NCI-H1105 treated with DMSO at 0.1 percent for 48 hours (cell line): ENCODE measurements at regions not wholly inside any gene's neighbourhood (a gene's known extent, or its start where the extent isn't known, plus 50 kb on each side); places are given as distances from the start of the nearest gene placed in this dataset.
"Not testable (repeated sequence)": the region's sequence is repeated elsewhere in the genome, so short reads cannot be mapped to it uniquely, and the experiment has no call there.

Experiments
- DNase-seq: peaks from one replicate; lab custom pipeline; 2025; lab: John Stamatoyannopoulos, UW

GRCh38 chr5:163789870-163790269 is 284.5 kb downstream of the MAT2B start:
- DNase-seq = no peak

GRCh38 chr5:163790497-163790896 is 285.1 kb downstream of the MAT2B start:
- DNase-seq = no peak

DNA sequence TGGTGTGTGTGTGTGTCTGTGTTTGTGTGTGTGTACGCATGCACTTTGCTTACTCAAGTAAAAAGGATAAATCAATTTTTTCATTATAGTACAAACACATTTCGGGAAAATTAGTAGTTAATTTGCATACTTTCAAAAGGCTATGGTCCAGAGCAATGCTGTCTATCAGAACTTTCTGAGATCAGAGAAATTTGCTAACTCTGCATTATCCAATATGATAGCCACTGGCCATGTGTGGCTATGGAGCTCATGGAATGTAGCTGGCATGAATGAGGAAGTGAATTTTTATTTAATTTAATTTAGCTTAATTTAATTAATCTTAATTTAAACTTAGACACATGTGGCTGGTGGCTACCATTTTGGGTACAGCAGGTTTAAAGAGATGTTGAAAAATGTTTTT is 289.6 kb downstream of the MAT2B start:
- no peak for DNase-seq

DNA sequence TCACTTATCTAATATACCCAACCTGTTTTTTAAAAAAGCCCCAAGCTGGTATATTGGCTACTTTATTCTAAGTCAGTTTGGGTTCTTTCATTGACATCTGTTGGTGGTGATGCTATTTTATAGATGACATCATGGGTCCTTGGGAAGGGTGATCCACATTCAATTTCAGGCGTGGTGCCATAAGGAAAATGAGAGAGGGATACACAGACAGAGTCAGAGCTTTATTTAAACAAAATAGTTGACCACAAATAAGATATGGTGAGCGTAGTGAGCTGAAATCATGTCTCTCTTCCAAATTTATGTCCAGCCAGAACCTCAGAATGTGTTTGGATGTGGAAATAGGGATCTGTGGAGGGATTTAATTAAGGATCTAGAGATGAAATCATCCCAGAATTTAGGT is 302.4 kb downstream of the MAT2B start:
- no peak for DNase-seq

DNA sequence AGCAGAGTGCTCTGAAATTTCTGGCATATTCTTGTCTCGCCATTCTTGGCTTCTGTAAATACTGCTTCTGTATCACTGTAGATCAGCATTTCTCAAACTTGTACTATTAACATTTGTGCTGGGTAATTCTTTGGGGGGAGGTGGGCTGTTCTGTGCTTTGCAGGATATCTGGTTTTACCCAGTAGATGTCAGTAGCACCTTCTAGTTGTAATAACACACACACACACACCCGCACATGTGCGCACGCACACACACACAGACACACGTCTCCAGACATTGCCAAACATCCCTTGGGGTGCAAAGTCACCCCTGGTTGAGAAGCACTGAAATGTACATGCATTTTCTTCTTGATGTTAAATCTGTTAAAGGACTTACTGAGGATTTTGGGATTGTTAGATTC is 304.1 kb downstream of the MAT2B start:
- no peak for DNase-seq

DNA sequence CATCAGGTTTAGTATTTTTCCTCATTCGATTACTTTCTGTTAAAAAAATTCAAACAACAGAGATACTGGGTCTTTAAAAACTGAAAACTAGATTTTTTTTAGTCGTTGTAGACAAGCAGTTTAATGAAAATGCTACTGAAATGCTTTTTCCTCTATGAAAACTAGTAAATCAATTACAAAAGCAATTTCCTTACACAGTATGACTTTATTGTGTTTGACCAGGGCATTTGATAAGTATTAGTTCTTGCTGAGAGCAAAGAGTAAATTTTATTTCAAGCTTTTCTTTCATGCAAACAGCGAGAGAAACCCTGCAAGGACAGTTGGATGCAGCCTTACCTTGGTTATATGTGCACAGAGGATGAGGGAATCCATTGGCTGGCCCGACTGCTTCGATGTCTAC is 308.5 kb downstream of the MAT2B start:
- DNase-seq = no peak

DNA sequence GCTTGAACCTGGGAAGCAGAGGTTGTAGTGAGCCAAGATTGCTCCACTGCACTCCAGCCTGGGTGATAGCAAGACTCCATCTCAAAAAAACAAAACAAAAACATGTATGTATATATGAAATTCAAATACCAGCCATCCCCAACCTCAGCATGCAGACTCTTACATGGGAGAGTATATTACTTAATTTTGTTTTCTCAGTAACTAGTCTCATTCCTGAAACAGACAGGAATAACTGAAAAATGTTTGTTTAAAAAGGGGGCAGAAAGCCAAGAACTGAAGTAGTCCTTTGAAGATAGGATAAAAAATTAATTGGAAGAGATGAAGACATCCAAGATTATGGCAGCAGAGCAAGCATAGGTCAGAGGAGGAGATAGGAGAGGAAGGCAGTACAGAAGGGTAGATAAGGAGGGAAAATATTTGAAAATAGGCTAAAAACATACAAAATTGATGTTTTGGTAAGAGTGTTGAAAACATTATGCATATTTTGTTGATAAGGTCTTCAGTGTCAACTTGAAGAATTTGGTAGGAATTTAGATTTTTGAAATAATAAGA is 309.9 kb downstream of the MAT2B start:
- DNase-seq = no peak

DNA sequence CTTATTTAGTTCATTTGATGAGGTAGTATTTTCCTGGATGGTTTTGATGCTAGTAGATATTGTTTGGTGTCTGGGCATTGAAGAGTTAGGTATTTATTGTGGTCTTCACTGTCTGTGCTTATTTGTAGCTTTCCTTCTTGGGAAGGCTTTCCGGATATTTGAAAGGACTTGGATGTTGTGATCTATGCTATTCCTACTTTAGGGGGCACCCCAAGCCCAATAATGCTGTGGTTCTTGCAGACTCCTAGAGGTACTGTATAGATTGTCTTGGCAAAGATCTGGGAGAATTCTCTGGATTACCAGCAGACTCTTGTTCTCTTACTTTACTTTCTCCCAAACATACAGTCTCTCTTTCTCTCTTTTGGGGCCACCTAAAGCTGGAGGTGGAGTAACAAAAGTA is 315.7 kb downstream of the MAT2B start:
- DNase-seq = no peak

DNA sequence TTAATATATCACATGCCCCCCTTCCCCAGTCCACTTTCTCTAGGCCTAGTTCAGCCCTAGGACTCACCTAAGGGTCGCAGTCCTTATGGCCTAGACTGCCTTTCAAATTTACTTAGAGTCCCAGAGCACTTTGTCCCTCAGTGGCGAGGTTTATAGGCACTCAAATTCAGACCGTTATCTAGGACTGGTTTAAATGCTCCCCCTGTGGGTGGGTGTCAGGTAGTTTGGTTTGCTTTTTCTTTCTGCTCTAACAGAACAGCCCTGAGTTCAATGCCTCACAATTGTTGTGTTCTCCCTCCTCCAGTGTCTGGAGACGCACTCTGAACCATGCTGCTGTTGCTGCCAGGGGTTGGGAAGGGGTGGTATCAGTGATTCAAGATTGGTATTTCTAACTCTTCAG is 317.1 kb downstream of the MAT2B start:
- DNase-seq = no peak

GRCh38 chr5:163825661-163826060 is 320.2 kb downstream of the MAT2B start:
- no peak for DNase-seq

GRCh38 chr5:163826201-163826600 is 320.8 kb downstream of the MAT2B start:
- no peak for DNase-seq

- no peak for DNase-seq
These were observed 326.7 kb downstream of the MAT2B start for GRCh38 chr5:163832155-163832554.

GRCh38 chr5:163838738-163839137 is 333.3 kb downstream of the MAT2B start:
- no peak for DNase-seq

DNA sequence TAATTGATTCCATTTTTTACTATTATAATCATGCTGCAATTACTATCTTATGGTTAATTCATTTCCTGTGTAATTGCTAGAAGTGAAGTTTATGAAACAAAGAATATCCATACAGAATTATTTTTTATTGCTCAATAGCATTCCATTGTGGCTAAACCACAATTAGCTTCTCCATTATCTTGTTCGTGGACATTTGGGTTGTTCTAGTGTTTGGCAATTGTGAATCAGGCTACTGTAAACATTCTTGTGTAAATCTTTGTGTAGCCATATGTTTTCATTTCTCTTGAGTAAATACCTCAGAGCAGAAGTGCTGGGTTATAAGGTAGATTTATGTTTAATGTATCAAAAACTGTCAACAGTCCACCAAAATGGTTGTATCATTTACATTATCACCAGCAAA is 341.1 kb downstream of the MAT2B start:
- no peak for DNase-seq

DNA sequence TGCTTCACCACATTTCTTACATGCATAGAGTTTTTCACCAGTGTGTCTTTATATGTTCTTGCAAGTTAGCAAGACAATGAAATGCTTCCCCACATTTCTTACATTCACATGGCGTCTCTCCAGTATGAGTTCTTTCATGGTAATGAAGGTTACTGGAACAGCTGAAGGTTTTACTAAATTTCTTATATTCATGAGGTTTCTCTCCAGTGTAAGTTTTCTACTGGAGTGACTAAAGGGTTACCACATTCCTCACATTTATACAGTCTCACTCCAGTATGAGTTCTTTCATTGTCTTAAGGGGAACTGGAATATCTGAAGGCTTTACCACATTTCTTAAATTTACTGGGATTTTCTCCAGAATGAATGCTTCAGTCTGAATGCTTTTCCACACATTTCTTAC is 350.3 kb downstream of the MAT2B start:
- DNase-seq = no peak

GRCh38 chr5:163861670-163862069 is 356.3 kb downstream of the MAT2B start:
- DNase-seq = no peak

DNA sequence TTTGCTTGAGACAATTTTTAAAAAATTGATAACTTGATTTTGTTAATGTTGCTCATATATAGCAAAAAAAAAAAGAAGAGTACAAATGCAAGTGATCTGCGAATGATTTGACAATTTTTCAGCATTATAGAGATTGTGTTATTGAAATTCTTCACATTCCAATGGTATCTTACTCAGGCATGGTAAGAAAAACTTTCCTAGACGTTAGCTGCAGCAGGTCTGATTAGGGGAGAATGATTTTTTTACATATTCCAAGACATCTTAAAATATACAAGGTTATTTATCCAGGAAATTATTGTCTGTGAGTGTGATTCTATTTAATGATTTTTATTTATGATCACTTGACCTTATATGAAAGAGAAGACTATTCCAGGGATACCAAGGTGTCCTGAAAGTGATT is 361.9 kb downstream of the MAT2B start:
- no peak for DNase-seq

- no peak for DNase-seq
These were observed 362.3 kb downstream of the MAT2B start for GRCh38 chr5:163867738-163868137.

DNA sequence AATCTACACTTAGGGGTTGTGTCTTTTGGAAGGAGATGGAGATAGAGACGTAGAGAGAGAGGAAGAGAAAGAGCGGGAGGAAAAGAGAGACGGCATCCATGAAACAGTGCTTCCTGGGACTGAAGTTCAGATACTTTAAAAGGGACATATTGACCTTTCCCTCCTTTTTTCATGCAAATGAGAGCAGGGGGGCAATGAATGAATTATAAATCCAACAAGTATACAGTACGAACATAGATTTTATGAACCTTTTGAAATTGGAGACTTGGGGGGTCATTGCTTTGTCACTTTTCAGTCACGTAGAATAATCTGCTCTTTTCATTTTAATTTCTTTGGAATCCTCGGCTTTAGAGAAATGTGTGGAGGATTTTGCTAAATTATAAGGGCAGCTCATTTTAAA is 364.2 kb downstream of the MAT2B start:
- DNase-seq = no peak

DNA sequence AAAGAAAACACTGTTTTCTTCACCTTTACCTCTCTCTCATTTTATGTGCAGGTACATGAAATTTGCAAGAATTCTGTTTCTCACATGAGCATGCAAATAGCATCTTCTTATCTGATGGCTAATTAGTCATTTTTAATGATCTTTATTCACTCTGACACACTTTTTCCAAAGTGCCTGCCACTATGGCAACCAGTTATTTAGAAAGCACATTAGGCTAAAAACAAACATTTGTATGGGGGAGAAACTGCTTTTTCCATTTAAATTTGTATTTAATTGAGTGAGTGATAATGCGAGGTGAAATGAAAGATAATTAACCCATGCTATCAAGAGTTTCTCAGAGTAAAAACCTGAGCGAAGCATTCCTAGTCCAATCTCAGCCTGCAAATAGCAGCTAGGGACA is 365.0 kb downstream of the MAT2B start:
- no peak for DNase-seq

GRCh38 chr5:163874431-163874830 is 369.0 kb downstream of the MAT2B start:
- no peak for DNase-seq

DNA sequence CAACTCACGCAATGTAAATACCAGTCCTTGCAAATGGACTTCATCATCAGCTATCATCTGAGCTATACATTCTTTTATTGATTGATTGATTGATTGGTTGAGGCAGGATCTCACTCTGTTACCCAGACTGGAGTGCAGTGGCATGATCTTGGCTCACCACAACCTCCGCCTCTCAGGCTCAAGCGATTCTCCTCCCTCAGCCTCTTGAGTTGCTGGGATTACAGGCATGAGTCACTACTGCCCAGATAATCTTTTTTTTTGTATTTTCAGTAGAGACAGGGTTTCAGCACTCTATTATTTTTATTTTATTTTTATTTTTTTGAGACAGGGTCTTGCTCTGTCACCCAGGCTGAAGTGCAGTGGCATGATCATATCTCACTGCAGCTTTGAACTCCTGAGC is 369.5 kb downstream of the MAT2B start:
- DNase-seq = not testable (repeated sequence)

- no peak for DNase-seq
These were observed 372.4 kb downstream of the MAT2B start for GRCh38 chr5:163877865-163878264.

DNA sequence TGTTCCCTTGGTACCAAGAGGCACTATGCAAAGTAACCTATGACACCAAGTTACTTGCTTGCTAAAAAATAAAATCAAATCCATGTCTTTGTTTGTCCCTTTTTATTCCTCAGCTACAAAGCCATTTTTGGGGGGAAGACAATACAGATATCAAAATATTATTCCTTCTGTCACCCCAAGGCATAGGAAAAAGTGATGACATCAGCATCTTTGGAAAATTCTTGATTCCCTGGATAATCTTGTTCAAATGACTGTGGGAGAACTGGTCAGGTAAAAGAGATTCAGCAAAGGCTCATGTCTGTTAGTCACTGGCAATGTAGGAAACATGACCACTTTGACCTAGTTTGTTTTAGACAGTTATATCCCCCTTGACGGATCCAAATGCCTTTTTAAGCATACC is 373.1 kb downstream of the MAT2B start:
- DNase-seq = no peak

DNA sequence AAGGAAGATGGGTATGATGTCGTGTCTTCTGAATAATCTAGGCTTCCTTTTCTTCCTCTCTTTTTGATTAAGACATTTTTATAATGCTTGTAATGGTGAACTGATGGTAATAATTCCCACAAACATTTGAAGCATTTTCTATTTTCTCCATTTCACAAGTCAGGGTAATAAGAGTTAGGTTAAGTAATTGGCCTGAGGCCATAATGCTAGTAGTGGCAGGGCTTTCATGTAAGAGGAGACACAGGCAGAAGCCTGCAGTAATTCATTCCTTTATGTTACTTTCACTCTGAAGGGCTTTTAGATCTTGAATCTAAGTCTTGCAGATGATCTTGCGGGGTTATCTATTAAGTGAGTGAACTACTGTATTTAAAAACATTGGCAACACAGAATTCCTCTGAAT is 374.9 kb downstream of the MAT2B start:
- DNase-seq = no peak
